GM12878 (cell line): ENCODE measurements at regions not wholly inside any gene's neighbourhood (a gene's known extent, or its start where the extent isn't known, plus 50 kb on each side); places are given as distances from the start of the nearest gene placed in this dataset.

Experiments used
- ATF2 ChIP-seq: IDR thresholded peaks from 2 replicates; pipeline ENCODE4 v1.6.1; 2012; ENCODE audit warnings: low read length, inconsistent platforms
- BRCA1 ChIP-seq: IDR thresholded peaks from 2 replicates; pipeline ENCODE4 v1.6.1; 2011; ENCODE audit warnings: low read depth, low read length, improper control_type of control experiment
- CBX3 ChIP-seq: fragments of 200-600 bp; sonication (generic); IDR thresholded peaks from 2 replicates; pipeline ENCODE4 v1.6.1; 2016; ENCODE audit warnings: low read depth, borderline replicate concordance
- CBX5 ChIP-seq: sonication (generic); IDR thresholded peaks from 2 replicates; pipeline ENCODE4 v1.6.1; 2016; ENCODE audit warnings: low read depth, moderate library complexity, mild to moderate bottlenecking, inconsistent platforms
- CREB1 ChIP-seq: IDR thresholded peaks from 2 replicates; pipeline ENCODE4 v1.6.1; 2012; ENCODE audit warnings: low read depth, mild to moderate bottlenecking, inconsistent platforms
- E2F8 ChIP-seq: fragments of 450-650 bp; IDR thresholded peaks from 2 replicates; pipeline ENCODE4 v1.6.1; 2018; ENCODE audit warnings: mild to moderate bottlenecking, low read depth, moderate library complexity; ENCODE audit not compliant: partially characterized antibody
- EGR1 ChIP-seq, 2 experiments: IDR thresholded peaks; 1 replicate in 1 of 2; 2 replicates in 1 of 2; pipeline ENCODE4 v1.6.1; 2011 to 2012; ENCODE audit warnings: low read depth in 2 of 2, low read length in 2 of 2, borderline replicate concordance in 1 of 2, mild to moderate bottlenecking in 1 of 2, moderate library complexity in 1 of 2
- EP300 ChIP-seq, 2 experiments: fragments of 150-350 bp in 1 of 2; IDR thresholded peaks; 2 replicates each; pipeline ENCODE4 v1.6.1; 2011 to 2012; ENCODE audit warnings: low read depth in 2 of 2, low read length in 2 of 2, borderline replicate concordance in 1 of 2, improper control_type of control experiment in 1 of 2, inconsistent platforms in 1 of 2; ENCODE audit not compliant: control insufficient read depth in 1 of 2
- EZH2 ChIP-seq: IDR thresholded peaks from 2 replicates; pipeline ENCODE4 v1.6.1; 2012; ENCODE audit warnings: low read depth, mild to moderate bottlenecking, control low read depth, inconsistent platforms, low read length, borderline replicate concordance; ENCODE audit not compliant: control insufficient read depth
- POLR2AphosphoS2 ChIP-seq: IDR thresholded peaks from 2 replicates; pipeline ENCODE4 v1.6.1; 2011; ENCODE audit warnings: low read depth, mild to moderate bottlenecking, low read length, improper control_type of control experiment, moderate library complexity
- SIN3A ChIP-seq: IDR thresholded peaks from 2 replicates; pipeline ENCODE4 v1.6.1; 2012; ENCODE audit warnings: low read depth, low read length, improper control_type of control experiment
- TAF1 ChIP-seq: IDR thresholded peaks from 2 replicates; pipeline ENCODE4 v1.6.1; 2011; ENCODE audit warnings: mild to moderate bottlenecking, low read depth, low read length, borderline replicate concordance
- ZBED1 ChIP-seq: IDR thresholded peaks from 2 replicates; pipeline ENCODE4 v1.6.1; 2016; ENCODE audit warnings: borderline replicate concordance
- TF ChIP-seq, protein P1 (sequence below), 3 experiments: IDR thresholded peaks in 2 of 3; conservative IDR thresholded peaks in 1 of 3; 2 replicates each; pipeline ENCODE4 v1.5.1; 2011; ENCODE audit warnings: low read depth in 3 of 3, low read length in 3 of 3, mild to moderate bottlenecking in 3 of 3, control low read depth in 2 of 3, moderate library complexity in 2 of 3, inconsistent platforms in 1 of 3, mixed read lengths in 1 of 3; ENCODE audit not compliant: control insufficient read depth in 2 of 3, insufficient read depth in 1 of 3; ENCODE audit errors: extremely low read depth in 1 of 3

DNA sequence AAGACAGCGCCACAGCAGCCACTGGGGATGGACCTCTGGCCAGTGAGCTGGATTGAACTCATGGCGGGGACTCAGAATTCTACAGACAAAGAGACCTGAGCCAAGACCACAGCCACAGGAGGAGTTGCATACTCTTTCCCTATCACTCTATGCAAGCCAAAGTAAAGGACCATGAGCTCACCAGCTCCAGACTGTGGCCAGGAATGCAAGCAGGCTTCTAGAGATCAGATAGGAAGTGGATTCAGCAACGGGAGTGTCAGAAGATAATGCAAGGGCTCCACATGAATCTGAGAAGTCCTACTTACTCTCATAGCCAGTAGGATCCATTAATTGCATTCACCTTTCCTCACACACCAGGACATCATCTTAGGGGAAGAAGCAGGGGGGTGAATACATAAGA is 415.4 kb upstream of the POU3F3 start:
- TF ChIP-seq EZH2 = no peak
- no peak for TF ChIP-seq E2F8
- TF ChIP-seq EGR1 (IDR thresholded peaks at IDR 0.05; ENCODE audit: borderline replicate concordance in 1 of 2, low read depth in 2 of 2, low read length in 2 of 2) = no peak
- no peak for TF ChIP-seq EP300 (IDR thresholded peaks at IDR 0.05; ENCODE audit: borderline replicate concordance in 1 of 2, control insufficient read depth in 1 of 2, low read depth in 2 of 2, low read length in 2 of 2)
- no peak for TF ChIP-seq SIN3A
- no peak for TF ChIP-seq CBX3
- TF ChIP-seq ATF2 = no peak
- no peak for TF ChIP-seq BRCA1
- TF ChIP-seq CBX5 = no peak
- no peak for TF ChIP-seq POLR2AphosphoS2
- no peak for TF ChIP-seq CREB1
- TF ChIP-seq, protein P1, sequence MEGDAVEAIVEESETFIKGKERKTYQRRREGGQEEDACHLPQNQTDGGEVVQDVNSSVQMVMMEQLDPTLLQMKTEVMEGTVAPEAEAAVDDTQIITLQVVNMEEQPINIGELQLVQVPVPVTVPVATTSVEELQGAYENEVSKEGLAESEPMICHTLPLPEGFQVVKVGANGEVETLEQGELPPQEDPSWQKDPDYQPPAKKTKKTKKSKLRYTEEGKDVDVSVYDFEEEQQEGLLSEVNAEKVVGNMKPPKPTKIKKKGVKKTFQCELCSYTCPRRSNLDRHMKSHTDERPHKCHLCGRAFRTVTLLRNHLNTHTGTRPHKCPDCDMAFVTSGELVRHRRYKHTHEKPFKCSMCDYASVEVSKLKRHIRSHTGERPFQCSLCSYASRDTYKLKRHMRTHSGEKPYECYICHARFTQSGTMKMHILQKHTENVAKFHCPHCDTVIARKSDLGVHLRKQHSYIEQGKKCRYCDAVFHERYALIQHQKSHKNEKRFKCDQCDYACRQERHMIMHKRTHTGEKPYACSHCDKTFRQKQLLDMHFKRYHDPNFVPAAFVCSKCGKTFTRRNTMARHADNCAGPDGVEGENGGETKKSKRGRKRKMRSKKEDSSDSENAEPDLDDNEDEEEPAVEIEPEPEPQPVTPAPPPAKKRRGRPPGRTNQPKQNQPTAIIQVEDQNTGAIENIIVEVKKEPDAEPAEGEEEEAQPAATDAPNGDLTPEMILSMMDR (IDR thresholded peaks at IDR 0.05 in 2 of 3, conservative IDR thresholded peaks at IDR 0.05 in 1 of 3; ENCODE audit: control insufficient read depth in 2 of 3, extremely low read depth in 1 of 3, insufficient read depth in 1 of 3, low read depth in 3 of 3, low read length in 3 of 3) = no peak
- no peak for TF ChIP-seq ZBED1
- no peak for TF ChIP-seq TAF1
